Activated T-helper 9 cell treated with anti-CD3 and anti-CD28 coated beads, Interleukin-2, amount 50 U/mL, for 16 hours (primary cell): ENCODE measurements at regions not wholly inside any gene's neighbourhood (a gene's known extent, or its start where the extent isn't known, plus 50 kb on each side); places are given as distances from the start of the nearest gene placed in this dataset.
A peak's percentile ranks its signal among the peaks of the same experiment; 100 is the strongest.
"Not testable (repeated sequence)": the region's sequence is repeated elsewhere in the genome, so short reads cannot be mapped to it uniquely, and the experiment has no call there.

ENCODE experiments used
- DNase-seq: peaks from one replicate; pipeline ENCODE4 v3.0.0-alpha.2; 2020; ENCODE audit warnings: low read depth

DNA sequence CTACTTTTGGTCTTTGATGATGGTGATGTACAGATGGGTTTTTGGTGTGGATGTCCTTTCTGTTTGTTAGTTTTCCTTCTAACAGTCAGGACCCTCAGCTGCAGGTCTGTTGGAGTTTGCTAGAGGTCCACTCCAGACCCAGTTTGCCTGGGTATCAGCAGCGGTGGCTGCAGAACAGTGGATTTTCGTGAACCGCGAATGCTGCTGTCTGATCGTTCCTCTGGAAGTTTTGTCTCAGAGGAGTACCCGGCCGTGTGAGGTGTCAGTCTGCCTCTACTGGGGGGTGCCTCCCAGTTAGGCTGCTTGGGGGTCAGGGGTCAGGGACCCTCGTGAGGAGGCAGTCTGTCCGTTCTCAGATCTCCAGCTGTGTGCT is 56.6 kb upstream of the TNFAIP8 start:
- DNase-seq, result not testable (repeated sequence)

- DNase-seq, result peak; percentile 84
Observed at GRCh38 chr5:119299615-119300310, 56.1 kb upstream of the TNFAIP8 start.

DNA sequence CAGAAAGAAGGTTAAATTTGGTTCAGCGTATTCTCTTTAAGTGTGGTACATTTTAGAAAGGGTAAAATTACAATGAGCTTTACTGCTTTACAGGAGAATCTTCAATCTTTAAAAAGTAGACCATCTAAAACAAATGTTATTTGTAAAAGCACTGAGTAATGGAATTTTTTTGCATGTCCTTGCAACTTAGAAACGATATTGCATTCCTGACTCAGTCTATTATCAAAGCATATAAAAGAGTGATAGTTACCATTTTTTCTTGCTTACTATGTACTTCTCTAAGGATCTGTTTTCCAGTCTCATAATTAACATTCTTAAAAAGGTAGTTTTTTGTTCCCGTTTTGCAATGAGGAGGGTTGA is 55.5 kb upstream of the TNFAIP8 start:
- DNase-seq, result no peak

- DNase-seq, result no peak
Observed at GRCh38 chr5:119301210-119301609, 54.6 kb upstream of the TNFAIP8 start.

GRCh38 chr5:119301906-119302305 is 53.9 kb upstream of the TNFAIP8 start:
- DNase-seq, result no peak

- DNase-seq, result no peak
Observed at GRCh38 chr5:119302449-119302848, 53.4 kb upstream of the TNFAIP8 start.

DNA sequence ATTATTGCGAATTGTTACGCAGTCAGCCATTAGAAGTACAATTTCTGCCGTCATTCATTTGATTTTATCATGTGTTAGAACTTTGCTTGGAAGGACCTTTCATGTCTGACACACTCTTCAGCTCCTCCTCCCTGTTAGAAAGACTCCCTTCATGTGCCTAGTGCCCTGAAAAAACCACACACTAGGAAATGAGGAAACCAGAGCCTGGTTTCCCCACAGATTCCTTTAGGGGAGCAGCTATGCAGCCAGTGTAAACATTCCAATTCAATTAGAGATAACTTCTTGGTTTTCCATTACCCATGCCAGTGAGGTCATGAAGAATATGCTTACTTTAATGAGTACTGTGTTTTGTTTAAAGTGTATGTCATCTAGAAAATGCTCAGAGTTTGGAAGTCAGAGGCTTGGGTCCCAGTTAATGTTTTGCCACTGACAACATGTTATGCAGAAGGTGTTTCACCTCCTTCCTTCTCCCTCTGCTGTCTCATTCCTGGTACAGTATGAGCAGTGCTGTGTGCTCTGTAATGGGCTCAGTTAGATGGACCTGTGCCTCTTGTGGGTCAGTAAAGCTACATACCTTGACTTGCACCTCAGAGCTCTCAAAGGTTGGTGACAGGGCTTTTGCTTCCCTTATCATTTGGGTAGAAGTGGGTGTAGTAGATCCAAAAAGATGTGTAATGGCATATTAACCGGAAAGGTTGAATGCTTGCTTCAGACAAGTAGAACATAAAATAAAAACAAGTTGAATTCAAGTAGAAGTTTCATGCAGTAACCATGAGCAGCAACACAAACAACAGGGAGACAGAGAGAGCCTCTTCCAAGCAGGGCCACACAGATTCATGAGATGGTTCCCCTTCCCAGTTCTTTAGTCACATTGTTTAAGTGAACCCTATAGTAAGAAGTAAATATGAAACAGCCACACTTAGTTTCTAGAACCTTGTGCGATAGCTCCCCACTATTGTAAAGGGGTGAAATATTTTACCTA is 52.6 kb upstream of the TNFAIP8 start:
- no peak for DNase-seq

DNA sequence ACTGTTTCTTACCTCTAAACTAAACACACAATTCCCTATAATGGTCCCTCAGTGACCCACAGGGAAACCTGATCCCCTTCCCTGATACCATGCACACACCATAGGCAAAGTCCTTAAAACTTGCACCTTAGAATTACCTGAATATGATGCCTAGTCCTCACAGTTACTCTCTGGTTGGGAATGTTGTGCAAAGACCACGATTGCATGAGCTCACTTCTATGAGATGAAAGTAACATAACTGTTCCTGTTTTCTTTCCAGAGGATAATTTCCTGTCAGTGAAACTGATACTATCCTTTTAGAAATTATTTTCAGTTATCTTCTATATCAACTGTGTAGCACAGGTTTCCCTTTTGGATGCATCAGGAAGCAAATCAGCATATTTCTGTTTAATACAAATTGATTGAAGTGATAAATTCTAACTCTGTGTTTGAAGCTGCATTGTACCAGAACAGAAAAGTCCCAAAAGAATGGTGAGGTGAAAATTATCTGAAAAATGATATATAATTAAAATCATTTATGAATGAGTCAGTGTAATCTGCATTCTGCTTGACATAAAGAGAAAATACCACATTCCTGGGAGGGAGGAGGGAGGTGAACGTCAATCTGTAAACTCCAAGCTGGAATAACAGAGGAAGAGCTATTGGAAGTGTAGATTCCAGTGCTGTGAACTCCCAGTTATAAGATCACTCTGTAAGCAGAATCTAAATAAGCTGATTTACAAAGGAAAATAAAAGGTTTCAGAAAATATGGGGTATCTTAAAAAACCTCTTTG is 51.2 kb upstream of the TNFAIP8 start:
- no peak for DNase-seq
